ENCODE measurements at regions not wholly inside any gene's neighbourhood (a gene's known extent, or its start where the extent isn't known, plus 50 kb on each side); places are given as distances from the start of the nearest gene placed in this dataset.
A peak's percentile ranks its signal among the peaks of the same experiment; 100 is the strongest.
"Not testable (repeated sequence)": the region's sequence is repeated elsewhere in the genome, so short reads cannot be mapped to it uniquely, and the experiment has no call there.

GRCh38 chr4:9703391-9703790 is 78.0 kb upstream of the DRD5 start (continued):
- no peak for TF ChIP-seq RNF2 (IDR thresholded peaks at IDR 0.05; ENCODE audit: borderline replicate concordance, low read depth, low read length, missing control alignments, poor library complexity, severe bottlenecking)
- TF ChIP-seq CTCF (IDR thresholded peaks at IDR 0.05; ENCODE audit: control extremely low read depth in 1 of 3, insufficient read depth in 1 of 3, low read depth in 1 of 3, low read length in 3 of 3): peak; percentile 75 to 93 (median 88)
- no peak for TF ChIP-seq TEAD4 (IDR thresholded peaks at IDR 0.05; ENCODE audit: low read depth, low read length)

DNA sequence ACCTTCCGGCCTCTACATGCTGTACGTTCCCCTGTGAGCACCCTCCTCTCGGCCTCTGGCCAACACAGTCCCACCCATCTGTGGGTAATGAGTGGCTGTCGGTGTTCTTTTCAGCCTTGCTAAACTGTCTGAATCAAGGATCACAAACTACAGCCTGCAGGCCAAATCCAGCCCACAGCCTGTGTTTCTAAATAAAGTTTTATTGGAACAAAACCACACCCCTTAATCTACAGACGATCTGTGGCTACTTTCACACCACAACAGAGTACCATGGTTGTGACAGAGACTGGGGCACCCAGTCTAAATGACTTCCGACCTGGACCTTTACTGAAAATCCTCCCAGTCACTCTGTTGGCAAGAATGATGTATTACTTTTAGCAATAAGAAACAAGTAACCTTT is 77.3 kb upstream of the DRD5 start:
- H3K4ac ChIP-seq (replicated peaks; ENCODE audit: insufficient read length, low read depth, low read length); H4K8ac ChIP-seq (ENCODE audit: extremely low read depth, insufficient read depth, low read length); H3K23ac ChIP-seq (ENCODE audit: insufficient read length); H3K36me3 ChIP-seq (ENCODE audit: control insufficient read depth in 2 of 4, insufficient read depth in 4 of 4, low read length in 3 of 4); H3K9ac ChIP-seq (replicated peaks in 1 of 4; ENCODE audit: extremely low read depth in 1 of 4, low read depth in 3 of 4, low read length in 3 of 4); H2BK20ac ChIP-seq (ENCODE audit: low read length); H2AFZ ChIP-seq (ENCODE audit: low read length); POLR2A ChIA-PET (ENCODE audit: partially characterized antibody); H4K91ac ChIP-seq (replicated peaks; ENCODE audit: insufficient read length, low read length); H3K27ac ChIP-seq (ENCODE audit: low read depth, low read length); H3K14ac ChIP-seq (ENCODE audit: insufficient read length); H4K20me1 ChIP-seq (replicated peaks in 1 of 2; ENCODE audit: control insufficient read depth in 1 of 2, insufficient read depth in 2 of 2, low read length in 2 of 2); H2BK120ac ChIP-seq (replicated peaks; ENCODE audit: low read depth, low read length); H2AK5ac ChIP-seq (ENCODE audit: low read depth, low read length); H3K4me2 ChIP-seq (ENCODE audit: insufficient read depth in 1 of 2, low read depth in 2 of 2, low read length in 2 of 2); H3K79me1 ChIP-seq (ENCODE audit: low read depth, low read length); H2BK12ac ChIP-seq (ENCODE audit: low read depth, low read length); H3K18ac ChIP-seq (ENCODE audit: extremely low read depth, low read length); H3K27me3 ChIP-seq (replicated peaks in 1 of 4; ENCODE audit: control insufficient read depth in 3 of 4, extremely low read depth in 1 of 4, insufficient read depth in 3 of 4, low read length in 3 of 4); H3K4me3 ChIP-seq (ENCODE audit: extremely low read depth in 1 of 4, insufficient read depth in 2 of 4, low read depth in 3 of 4, low read length in 4 of 4); FAIRE-seq; H3K56ac ChIP-seq (replicated peaks; ENCODE audit: insufficient read length, low read depth, low read length); H4K5ac ChIP-seq (ENCODE audit: insufficient read length, low read depth, low read length); H2BK15ac ChIP-seq (ENCODE audit: low read length); H2BK5ac ChIP-seq (ENCODE audit: low read depth, low read length); H3K79me2 ChIP-seq (ENCODE audit: control insufficient read depth in 1 of 2, insufficient read depth in 2 of 2, low read length in 2 of 2); H3K23me2 ChIP-seq (ENCODE audit: low read depth, low read length); H3K4me1 ChIP-seq (replicated peaks in 1 of 4; ENCODE audit: control insufficient read depth in 3 of 4, insufficient read depth in 4 of 4, low read length in 3 of 4); DNase-seq (ENCODE audit: low read depth in 1 of 2, low spot score in 2 of 2); H3K9me3 ChIP-seq (ENCODE audit: insufficient read depth in 2 of 2, low read depth in 1 of 2, low read length in 1 of 2): not testable (repeated sequence)
- CTCF ChIA-PET (ENCODE audit: partially characterized antibody): interaction anchor here (0.8 to 6.8 kb wide), 26 partner anchors 9 to 799 kb away, joined by 3 to 86 read pairs (median 4); no protein-coding TSS in a partner anchor
- 89% methylated on average over 6 of the region's 6 CpGs; no CpG with 5 or more reads in 1 of the 2 experiments for WGBS, 2 experiments (ENCODE audit: extremely low coverage in 1 of 2, insufficient coverage in 1 of 2, insufficient read length in 1 of 2, insufficient replicate concordance in 2 of 2, low coverage in 1 of 2, low lambda C conversion rate in 2 of 2, missing lambda C conversion rate in 1 of 2)

All from H1 (cell line).